KG1 (cell line): ENCODE measurements at regions not wholly inside any gene's neighbourhood (a gene's known extent, or its start where the extent isn't known, plus 50 kb on each side); places are given as distances from the start of the nearest gene placed in this dataset.
A peak's percentile ranks its signal among the peaks of the same experiment; 100 is the strongest.

Experiments used
- DNase-seq: peaks from one replicate; lab custom pipeline; 2025; lab: John Stamatoyannopoulos, UW

GRCh38 chr11:10925149-10925926, 67.5 kb upstream of the ZBED5 start:
- DNase-seq = no peak

DNA sequence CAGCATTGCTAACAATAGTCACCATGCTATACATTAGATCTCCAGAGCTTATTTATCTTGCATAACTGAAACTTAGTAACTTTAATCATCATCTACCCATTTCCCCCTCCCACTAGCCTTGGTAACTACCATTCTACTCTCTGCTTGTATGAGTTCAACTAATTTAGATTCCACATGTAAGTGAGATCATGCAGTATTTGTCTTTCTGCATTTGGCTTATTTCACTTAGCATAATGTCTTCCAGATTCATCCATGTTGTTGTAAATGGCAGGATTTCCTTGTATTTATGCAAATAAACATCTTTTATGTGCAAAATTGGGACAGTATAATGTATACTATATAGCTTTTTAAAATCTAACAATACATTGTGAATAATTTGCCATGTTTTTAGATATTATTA, 66.0 kb upstream of the ZBED5 start:
- no peak for DNase-seq

DNA sequence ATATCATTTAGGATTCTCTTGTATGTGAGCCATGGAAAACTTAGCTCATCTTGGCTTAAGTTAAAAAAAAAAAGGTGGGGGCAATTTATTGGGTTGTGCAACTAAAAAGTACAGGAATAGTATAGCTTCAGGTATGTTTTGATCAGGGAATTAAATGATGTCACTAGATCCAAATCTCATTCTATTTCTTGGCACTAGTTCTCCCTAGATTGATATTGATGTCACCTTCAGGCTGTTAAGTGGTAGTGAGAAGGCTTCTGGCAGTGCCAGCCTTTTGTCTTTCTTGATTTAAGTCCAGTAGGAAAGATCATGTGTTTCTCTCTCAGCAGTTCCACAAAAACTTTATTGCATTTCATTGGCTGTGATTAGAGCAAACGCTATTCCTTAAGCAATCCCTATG, 65.0 kb upstream of the ZBED5 start:
- no peak for DNase-seq

GRCh38 chr11:10920875-10921274, 63.0 kb upstream of the ZBED5 start:
- DNase-seq = no peak

DNA sequence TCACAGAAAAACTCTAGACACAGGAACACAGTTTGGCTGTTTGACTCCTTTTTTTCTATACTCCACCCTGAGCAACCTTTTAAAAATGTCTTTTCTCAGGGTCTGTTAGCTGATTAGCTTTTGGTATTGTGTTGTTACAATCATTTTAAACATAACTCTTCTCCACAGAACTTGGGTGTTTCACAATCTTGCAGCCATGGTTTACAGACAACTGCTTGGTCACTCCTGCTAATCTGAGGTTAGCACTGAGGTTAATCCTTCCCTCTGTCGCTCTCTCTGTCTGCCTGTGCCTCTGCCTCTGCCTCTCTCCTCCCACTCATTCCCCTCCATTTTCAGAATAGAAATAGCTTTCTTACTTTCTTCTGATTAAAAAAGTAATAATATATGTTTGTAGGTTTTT, 62.4 kb upstream of the ZBED5 start:
- DNase-seq = peak; percentile 34

DNA sequence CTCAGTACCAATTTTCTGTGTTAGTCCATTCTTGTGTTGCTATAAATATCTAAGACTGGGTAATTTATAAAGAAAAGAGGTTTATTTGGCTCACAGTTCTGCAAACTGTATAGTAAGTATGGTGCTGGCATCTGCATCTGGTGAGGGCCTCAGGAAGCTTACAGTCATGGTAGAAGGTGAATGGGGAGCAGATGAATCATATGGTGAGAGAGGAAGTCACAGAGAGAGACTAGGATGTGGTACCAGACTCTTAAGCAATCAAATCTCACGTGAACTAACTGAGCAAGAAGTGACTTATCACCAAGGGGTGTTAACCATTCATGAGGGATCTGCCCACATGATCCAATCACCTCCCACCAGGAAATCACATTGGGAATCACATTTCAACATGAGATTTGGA, 60.8 kb upstream of the ZBED5 start:
- DNase-seq = no peak

DNA sequence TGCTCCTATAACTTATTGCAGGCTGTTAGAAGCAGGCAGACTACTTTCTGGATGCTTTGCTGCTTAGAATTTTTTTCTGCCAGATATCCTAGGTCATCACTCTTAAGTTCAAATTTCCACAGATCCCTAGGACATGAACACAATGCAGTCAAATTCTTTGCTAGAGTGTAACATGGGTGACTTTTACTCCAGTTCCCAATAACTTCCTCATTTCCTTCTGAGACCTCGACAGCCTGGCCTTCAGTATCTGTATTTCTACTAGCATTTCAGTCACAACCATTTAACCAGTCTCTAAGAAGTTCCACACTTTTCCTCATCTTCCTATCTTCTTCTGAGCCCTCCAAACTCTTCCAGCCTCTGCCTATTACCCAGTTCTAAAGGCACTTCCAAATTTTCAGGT, 60.4 kb upstream of the ZBED5 start:
- DNase-seq = no peak

- no peak for DNase-seq
Measured at GRCh38 chr11:10917802-10918201, 59.9 kb upstream of the ZBED5 start.

DNA sequence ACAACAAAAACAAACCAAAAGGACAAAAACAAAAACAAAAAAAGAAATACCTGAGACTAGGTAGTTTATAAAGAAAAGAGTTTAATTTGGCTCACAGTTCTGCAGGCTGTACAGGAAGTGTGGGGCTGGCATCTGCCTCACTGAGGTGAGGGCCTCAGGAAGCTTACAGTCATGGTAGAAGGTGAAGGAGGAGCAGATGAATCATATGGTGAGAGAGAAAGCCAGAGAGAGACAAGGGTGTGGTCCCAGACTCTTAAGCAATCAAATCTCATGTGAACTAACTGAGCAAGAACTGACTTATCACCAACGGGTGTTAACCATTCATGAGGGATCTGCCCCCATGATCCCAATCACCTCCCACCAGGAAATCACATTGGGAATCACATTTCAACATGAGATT, 58.8 kb upstream of the ZBED5 start:
- DNase-seq = no peak

- DNase-seq = no peak
Measured at GRCh38 chr11:10914050-10914449, 56.2 kb upstream of the ZBED5 start.

DNA sequence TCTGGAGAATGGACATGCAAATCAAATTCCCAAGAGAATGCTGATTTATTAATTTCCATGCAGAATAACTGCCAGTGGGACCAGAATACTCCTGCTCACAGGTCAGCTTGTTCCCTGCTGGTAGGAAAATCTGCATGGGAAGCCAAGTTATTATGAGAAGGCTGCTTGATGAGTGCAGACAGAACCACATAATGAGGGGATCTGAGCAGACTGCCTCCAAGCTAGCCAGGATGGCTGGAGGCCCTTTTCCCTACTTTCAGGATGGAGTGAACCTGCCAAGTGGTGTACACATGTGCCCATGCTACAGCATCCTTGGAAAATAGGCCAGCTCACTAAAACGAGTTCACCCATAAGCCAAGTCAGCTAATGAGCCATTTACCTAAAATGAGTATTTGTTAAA, 55.2 kb upstream of the ZBED5 start:
- no peak for DNase-seq

DNA sequence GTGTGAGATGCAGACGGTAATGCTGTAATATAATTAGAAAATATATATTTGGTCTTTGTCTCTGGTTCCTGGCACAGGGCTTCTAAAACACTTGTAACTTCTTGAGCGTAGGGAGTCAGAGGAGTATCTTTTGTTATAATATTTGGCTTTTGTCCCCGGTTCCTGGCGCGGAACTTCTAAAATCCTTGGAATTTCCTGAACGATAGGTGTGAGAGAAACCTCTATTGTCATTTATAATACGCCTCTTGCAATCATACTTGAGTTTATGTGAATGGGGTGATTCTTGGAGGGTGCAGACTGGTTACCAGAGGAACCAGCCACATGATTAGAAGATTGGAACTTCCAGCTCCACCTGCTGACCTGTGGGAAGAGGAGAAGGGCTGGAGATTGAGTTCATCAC, 54.1 kb upstream of the ZBED5 start:
- DNase-seq = no peak

DNA sequence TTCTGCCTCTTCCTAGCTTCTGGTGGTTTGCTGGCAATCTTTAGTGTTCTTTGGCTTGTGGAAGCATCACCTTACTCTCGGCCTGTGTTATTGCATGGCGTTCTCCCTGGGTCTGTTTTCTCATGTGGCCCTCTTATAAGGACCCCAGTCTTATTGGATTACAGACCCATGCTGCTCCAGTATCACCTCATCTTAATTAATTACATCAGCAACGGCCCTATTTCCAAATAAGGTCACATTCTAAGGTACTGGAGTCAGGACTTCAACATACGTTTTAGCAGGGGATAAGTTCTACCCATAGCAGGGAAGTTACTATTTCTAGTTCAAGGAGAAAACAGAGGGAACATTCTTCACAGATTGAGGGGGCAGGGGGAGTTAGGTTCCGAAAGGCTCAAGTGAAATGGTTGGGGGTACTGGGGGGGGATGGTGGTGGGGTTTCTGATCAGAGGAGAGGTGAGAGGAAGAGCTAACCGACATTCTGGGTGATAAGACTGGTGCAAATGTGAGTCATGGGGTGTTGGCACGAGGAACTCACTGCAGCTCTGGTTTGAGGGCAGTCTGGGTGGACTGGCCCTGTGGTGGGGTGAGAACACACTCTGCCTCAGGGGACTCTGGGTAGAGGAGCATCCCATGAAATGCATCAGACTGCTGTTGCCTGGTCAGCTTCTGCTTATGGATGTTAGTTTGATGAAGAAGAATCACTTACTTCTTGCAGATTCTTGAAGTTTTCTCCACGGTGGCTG, 51.5 kb upstream of the ZBED5 start:
- no peak for DNase-seq

DNA sequence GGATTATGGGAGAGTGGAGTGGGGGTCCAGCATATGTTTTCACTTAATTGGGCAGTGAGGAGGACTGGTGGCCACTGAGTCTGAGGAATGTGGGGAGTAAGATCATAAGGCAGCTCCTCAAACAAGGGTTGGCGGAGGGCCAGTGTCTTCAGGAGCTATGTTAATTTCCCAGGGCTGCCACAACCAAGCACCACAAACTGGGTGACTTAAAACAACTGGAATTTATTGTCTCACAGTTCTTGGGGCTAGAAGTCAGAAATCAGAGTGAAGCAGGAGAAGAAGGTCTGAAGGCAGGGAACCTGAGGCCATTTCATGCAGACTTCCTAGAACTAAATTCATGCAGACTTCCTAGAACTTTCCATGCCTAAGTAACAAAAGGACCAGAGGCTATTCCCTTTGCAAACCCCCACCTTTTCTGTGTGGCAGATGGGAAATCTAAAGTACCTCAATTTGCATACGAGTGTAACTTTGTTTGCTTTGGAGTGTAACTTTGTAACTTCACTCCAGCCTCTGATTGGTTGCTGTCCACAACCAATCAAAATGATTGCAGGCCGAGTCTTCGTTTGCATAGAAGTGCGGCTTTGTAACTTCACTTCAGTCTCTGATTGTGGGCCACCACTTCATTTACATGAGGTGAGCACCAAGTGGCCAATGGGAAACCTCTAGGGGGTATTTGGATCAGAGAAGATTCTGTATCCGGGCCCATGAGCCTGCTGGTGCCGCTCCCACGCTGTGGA, 50.5 kb upstream of the ZBED5 start:
- DNase-seq = no peak
